HG02571 (cell line): ENCODE measurements at regions not wholly inside any gene's neighbourhood (a gene's known extent, or its start where the extent isn't known, plus 50 kb on each side); places are given as distances from the start of the nearest gene placed in this dataset.

Experiments used
- ATAC-seq: cut with Tn5 transposase; IDR thresholded peaks from one replicate; pipeline ENCODE4 v1.9.1; 2021; ENCODE audit warnings: mild to moderate bottlenecking, moderate library complexity; ENCODE audit not compliant: unreplicated experiment

DNA sequence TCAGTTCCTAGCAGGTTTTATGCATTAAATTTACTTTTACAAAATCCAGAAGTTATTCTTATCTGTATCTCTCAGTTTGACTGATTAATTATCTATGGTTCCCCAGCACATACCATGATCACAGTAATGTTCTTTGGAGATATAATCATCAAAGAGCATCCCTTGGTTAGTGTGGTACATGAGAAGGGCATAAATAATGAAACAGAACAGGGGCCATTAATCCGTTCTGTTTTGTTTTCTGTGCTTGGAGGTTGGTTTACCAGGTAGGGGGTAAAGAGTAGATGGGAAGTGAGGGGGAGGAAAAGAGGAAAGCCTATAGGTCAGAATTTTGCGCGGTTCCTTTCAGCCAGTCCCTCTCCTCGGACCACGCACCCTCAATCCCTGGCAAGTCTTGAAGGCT lies 718.7 kb upstream of the TENM3 start:
- no peak for ATAC-seq

DNA sequence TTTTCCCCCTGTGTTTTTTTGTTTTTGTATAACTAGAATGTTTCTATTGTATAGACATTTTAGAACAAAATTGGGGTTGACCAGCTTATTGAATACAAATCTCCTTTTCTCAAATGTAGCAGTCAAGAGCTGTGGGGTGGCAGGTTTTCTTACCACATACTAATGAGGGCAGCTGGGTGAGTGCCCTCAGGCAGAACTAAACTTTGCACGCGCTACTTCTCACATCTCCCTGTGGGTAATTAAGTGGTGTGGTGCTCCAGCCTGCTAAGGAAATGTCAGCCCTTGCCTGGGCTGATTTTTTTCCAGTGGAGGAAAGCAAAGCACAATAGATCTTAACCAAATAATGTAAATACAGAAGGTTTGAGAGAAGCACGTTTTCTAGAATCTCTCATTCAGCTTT lies 717.6 kb upstream of the TENM3 start:
- ATAC-seq: no peak

DNA sequence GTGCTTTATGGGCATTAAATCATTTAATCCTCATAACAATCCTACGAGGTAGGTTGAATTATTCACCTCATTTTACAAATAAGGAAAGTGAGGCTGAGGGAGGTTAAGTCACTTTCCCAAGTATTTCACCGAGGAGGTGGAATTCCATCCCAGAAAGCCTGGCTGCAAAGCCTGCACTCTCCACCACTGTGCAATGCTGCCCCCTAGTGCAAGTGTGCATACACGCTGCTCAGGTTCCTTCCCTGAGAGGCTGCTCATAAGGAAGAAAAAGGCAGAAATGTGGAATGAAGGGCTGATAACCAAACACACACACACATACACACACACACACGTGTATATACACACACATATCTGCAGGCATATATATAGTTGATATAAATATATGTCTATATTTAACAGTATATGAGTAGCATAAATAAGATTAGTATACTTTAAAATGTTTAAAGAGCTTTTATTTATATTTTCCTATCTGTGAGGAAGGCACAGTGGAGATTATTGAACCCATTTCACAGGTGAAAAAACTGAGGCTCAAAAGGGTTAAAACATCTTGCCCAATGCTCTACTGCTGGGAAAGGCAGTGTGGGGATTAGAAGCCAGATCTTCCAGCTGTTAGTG lies 714.5 kb upstream of the TENM3 start:
- peak; percentile 60 for ATAC-seq

DNA sequence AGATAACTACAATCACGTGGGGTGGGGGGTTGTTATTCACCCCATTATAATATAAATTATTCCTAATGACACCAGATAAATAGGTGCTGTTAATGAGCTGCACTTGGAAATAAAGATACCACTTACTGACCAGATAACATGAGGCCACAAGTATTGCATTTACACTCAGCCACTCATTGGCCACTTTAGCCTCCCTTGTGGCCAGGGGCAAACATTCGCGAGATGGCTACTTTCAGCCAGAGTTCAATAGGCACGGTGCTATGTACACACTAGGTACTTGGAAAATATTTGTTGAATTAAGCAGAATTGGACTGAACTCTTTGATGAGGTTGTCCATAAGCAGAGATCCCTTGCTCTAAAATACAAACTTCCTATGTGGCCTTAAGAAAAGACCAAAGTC lies 713.7 kb upstream of the TENM3 start:
- no peak for ATAC-seq

DNA sequence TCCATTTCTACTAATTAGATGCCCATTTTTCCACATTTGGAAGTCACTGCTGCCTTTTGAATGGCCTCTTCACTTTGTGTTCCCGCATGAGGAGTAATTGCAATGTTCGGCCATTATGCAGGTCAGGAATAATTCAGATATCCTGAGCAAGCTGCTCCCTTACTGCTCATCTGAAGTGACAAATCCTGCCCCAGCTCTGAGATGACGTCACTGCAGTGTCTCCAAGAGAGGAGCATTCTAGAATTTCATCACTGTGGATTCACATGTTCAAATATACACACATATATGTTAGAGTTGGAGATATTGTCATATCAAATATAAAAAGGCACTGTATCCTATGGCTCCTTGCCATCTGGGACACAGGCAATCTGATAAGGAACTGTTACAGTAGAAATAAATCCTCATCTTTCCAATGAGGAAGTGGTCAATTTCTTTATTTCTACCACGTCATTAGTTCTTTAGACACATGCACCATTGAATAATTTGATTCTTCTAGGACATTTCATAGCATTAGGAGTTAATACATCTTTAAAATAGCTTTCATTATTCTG lies 706.9 kb upstream of the TENM3 start:
- no peak for ATAC-seq

DNA sequence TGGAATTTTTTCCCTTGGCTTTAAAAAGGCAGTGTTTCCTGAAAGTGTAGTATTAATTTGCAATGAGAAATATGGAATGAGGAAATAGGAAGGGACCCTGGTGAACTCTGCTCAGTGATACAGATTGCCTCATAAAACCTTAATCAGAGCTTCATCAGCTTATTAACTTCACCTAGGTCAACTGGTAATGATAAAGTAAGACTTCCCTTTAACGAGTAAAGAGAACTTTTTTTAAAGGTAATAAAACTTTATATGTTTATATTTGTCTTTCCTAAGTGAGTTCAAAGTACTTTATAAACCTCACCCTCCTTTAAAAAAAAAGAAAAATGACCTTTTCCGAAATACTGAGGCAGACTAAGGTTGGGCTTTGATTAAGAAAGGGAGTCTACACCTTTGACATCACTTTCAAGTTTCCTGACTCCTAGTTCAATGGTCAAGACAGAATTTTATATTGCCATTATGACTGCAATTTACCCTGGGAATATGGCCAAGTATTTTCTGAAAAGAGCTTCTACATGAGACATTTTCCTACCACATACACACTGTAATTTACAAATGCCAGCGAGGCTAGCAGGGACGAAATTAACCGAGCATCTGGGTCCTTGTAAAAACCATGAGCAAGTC lies 706.3 kb upstream of the TENM3 start:
- ATAC-seq: no peak

DNA sequence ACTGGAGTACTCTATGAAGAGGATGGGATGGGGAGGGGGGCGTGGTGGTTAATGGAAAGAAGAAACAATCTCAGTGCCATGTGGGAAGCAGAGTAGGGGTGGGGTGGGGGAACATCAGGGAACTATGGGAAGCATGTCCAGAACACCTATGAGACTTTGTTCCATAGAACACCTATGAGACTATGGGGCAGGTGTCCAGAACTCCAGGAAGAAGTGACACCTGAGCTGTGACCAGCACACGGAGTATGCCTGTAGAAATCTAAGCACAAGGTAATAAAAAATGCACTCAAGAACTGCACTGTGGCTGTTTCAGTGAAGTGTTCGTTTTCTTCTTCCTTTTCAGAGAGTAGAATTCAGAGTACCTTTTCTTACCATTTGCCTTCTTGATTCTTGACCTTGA lies 704.8 kb upstream of the TENM3 start:
- no peak for ATAC-seq

DNA sequence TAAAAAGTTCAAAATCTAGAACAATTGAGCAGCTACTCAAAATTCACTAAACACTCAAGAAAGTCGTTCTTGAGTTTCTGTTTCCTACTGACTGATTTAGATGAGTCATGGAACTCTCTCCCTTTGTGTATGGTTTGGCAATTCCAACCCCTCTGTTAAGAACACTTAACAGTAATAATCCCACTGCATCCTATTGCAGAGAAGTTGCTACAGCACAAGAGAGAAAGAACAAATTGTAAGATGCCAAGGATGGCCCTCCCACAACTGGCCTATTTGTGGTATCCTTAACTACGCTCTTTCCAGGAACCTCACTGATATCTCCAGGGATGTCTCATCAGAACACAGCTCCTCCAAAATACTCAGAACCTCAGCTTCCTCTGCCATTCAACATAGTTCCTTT lies 701.8 kb upstream of the TENM3 start:
- no peak for ATAC-seq

DNA sequence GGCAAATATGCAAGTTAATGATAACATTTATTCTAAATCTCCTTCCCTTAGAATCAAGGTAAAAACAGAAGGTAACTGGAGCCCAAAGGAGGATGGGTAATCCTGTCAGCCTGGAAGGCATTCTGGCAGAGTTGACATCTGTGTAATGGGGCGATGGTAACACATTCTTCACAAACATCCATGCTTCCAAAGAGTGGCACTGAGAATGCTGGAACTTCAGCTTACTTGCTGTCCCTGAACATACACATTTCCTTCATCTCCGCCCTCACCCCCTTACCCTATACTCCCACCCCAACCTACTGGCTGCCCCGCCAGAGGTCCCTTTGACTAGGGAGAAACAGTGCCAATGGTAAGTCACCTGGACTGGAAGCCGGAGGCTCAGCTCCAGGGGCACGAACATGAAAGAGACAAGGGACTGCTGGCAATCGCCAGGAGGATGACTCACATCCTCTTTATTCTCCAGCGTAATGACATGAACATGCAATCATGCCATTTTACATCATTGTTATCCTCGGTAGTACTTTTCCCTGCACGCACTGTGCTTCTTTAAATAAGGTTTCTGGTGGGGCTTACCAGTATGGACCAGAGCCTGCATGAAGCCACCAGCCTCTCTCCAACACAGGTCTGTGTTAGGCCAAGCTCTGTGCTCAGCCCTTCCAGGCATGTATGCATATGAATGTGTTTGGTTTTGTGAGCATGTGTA lies 694.2 kb upstream of the TENM3 start:
- no peak for ATAC-seq

DNA sequence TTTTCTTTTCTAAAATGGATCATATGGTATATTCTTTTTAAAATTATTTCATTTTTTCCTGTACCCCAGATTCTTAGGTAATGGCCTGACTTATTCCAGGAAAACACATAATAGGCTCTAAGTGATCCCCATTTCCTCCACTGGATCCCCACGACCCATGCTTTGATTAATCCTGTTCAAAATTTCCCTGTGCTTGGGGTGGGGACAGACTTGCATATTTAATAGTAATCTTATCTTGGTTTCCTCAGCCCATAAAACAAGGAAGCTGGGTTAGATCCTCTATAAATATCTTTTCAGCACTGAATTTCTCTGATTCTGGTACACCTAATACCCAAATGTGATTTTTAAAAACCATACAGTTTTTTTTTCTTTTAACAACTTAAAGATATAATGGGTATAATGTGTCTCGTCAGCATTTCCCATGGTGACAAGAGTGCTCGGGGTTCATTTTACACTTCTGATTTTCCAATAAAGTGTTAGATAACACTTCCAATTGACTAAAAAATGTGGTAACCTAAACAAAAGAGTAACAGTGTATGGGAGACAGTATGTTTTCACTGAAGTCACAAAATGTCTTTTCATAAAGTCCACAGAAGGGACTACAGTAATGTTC lies 693.5 kb upstream of the TENM3 start:
- no peak for ATAC-seq

DNA sequence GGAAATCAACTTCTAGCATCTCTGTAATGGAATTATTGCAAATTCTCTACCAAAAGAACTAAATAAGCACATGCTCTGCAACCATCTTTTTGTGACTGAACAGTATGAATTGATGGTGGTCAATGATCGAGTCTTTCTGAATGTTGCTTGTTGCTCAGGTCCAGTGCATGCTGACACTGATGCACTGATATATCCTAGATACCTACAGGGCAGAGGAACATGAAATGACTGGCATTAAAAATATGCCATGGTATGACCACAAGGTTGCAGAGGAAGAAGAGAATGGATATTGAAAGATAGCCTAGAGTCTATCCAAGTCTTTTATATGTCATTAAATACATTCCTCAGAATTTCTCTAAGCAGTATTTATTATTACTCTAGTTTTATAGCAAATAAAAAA lies 692.8 kb upstream of the TENM3 start:
- ATAC-seq: no peak

DNA sequence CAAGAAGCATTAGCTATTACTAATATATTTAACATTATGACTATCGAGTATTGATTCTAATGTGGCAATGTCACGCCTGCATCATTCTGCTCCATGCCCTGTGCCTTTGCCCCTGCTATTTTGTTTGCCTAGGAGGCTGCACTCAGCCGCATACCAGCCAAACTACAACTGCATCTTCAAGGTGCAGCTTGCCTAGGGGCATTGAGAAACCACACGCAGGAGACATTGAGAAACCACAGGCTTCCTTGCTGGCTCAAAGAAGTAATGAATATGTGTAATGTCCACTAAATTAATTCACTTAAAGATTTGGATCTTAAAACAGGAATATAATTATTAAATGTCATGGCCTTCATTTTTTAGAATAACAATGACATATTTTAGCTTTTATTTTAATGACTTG lies 683.6 kb upstream of the TENM3 start:
- no peak for ATAC-seq

DNA sequence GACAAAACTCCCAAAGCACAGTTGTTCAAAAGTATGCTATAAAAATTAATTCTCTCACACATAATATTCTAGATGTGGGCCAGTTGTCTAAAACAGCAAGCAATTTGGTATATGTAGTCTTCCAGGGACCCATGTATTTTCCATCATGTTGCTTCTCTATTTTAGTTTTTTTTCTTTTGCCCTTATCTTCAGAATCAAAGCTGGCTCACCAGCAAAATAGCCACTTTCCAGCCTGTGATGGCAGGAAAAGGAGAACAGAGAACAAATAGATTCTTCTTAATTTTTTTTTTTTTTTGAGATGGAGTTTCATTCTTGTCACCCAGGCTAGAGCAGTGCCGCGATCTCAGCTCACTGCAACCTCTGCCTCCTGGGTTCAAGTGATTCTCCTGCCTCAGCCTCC lies 680.8 kb upstream of the TENM3 start:
- no peak for ATAC-seq

DNA sequence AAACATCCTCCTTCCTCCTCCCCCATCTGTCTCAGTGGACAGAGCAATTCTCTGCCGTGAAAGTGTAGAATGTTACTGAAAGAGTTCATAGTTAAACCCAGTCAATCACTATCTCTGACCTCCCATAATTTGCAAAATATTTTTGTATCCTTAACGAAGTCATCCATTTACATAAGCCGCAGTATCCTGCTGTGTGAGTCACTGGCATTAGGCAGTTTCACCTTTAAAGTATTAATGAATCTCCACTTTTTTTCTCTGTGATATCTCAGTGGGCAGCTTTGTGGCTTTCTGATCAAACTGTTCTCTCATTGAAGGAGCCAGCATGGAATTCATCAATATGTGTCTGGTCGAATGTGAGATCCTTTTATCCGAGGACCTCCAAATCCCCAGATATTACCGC lies 678.6 kb upstream of the TENM3 start:
- ATAC-seq: no peak

DNA sequence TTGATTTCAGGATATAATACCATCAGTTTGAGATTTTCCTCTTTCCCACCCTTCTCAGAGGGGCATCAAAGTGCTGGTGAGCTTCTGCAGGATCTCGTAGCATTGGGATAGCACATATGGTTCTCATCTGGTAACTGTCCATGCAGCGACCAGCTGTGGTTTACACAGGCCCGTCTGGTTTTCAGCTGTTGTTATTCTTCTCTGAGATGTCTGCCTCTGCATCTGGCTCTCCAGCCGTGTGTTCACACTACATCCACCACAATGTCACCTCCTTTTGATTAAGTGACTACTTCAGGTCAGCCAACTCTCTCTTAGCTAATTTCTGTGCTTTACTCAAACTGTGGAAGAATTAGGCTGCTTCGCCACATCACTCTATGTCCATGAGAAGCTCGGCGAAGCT lies 676.7 kb upstream of the TENM3 start:
- no peak for ATAC-seq

DNA sequence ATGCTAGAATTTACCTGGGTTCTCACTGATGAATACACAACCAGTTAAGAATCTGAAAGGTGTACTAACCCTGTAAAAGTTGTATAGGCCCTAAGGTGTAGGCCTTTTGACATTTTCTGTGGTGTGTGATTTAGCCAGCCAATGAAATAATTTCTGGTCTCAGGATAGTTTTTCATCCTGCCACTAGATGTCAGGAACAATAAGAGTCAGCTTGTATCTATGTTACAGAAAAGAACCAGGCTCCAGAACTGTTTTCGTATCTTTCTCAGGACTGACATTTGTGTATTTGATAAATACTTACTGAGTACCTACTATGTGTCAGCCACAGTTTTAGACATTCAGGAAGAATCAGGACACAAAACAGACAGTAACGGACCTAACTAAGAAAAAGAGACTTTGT lies 673.6 kb upstream of the TENM3 start:
- peak; percentile 56 for ATAC-seq

DNA sequence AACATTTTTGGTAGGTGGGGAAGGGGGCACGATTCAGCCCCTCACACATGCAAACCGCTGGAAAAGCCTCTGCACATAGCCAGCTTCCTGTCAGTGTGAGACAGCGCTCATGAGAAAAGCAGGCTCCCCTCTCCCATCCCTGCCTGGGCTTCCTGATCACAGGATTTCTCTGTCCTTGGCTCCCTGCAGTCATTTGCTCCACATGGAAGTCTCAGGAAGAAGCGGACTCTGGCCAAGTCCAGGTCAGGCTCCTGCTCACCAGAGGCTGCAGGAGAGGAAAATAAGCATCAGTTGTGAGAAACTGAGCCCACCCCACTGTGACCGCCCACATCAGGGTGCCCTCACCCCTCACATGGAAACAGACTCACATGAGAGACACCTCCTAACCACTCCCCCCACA lies 664.3 kb upstream of the TENM3 start:
- ATAC-seq: no peak

DNA sequence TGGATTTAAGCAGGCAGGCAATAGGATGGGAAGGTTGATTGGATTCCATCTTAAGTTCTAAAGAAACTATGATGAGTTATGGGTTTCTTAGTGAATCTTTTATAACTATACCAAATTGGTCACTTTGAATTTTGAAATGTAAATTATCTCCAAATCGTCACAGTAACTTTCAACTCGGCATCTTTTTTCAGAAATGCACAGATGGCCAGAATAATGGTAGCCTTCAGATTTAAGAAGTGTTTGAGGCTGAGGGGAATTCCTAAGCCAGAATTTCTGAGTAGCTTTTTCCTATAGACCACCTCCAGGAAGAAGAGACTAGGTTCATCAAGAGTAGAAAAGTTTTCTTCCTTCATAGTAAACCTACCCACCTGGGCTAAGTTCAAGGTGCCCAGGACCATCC lies 663.7 kb upstream of the TENM3 start:
- no peak for ATAC-seq

DNA sequence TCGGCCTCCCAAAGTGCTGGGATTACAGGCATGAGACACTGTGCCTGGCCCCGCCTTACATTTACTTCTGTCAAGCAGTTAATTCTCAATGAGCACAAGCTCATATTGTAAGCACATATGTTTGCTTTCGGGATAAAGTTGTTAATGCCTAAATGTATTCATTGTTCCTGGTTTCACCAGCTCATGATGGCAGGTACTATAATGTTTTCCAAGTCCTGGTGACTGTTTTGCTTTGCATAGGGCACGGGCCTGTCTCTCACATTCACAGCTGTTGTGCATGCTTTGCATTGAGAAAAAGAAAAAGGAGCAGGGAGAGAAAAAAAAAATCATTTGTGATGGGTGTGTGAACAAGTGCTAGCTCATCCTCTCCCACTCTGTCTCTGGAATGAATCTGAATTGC lies 661.2 kb upstream of the TENM3 start:
- ATAC-seq: no peak

DNA sequence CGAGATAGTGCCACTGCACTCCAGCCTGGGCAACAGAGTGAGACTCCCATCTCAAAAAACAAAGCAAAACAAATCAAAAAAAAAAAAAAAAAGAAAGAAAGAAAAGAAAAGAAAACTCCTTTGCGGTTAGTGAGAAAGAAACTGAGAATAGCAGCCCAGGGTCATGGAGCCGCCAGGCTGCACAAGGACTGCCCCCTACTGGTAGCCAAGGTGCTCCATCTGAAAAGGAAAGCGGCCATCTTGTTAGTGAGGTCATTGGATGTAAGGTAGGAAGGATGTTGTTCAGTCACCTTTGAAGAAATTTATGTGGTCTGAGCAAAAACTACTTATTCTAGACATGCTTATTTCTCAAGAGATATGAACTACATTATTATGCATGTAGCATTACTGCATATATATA lies 660.6 kb upstream of the TENM3 start:
- no peak for ATAC-seq

DNA sequence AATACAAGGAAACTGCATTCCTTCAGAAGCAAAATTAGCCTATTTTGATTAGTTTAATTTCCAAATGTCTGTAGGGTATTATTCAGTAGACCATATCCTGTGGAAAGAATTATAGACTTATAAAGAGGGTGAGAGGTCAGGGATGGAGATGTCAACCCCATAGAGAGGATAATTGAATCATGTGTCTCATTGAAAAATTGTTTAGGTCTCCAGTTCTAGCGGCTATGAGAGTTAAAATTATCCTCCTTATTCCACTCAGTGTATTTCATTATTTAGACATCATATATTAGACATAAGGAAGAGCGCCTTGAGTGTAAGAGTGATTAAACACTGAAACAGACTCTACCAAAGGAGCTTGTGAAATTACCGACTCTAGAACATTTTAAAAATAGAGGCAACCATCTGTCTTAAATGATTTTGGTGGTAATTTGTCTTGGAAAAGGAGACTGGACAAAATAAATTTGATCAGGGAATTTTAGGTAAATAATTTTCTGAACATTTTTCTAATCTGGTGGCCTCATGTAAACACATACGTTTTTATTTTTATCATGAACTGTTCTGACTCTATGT lies 654.4 kb upstream of the TENM3 start:
- ATAC-seq: no peak
